Type B pancreatic cell (in vitro differentiated cells): ENCODE measurements at regions not wholly inside any gene's neighbourhood (a gene's known extent, or its start where the extent isn't known, plus 50 kb on each side); places are given as distances from the start of the nearest gene placed in this dataset.
"Not testable (repeated sequence)": the region's sequence is repeated elsewhere in the genome, so short reads cannot be mapped to it uniquely, and the experiment has no call there.

Experiments used
- DNase-seq: peaks from one replicate; pipeline ENCODE4 v3.0.0; 2021; ENCODE audit warnings: mixed read lengths; ENCODE audit not compliant: unreplicated experiment; ENCODE audit errors: extremely low spot score
- H3K27ac Mint-ChIP-seq: 2 replicates; pipeline ENCODE4 v1.8.0; 2021; ENCODE audit warnings: mild to moderate bottlenecking, mixed read lengths
- H3K27me3 Mint-ChIP-seq: 2 replicates; pipeline ENCODE4 v1.8.0; 2021; ENCODE audit warnings: mixed read lengths
- H3K36me3 Mint-ChIP-seq: 2 replicates; pipeline ENCODE4 v1.8.0; 2021; ENCODE audit warnings: mixed read lengths
- H3K4me1 Mint-ChIP-seq: one replicate; pipeline ENCODE4 v1.8.0; 2021; ENCODE audit warnings: mixed read lengths; ENCODE audit not compliant: unreplicated experiment
- H3K4me3 Mint-ChIP-seq: 2 replicates; pipeline ENCODE4 v1.8.0; 2021; ENCODE audit warnings: mild to moderate bottlenecking, mixed read lengths
- H3K9me3 Mint-ChIP-seq: 2 replicates; pipeline ENCODE4 v1.8.0; 2021; ENCODE audit warnings: mixed read lengths
- CTCF ChIP-seq: fragments of 200-600 bp; sonication (generic); conservative IDR thresholded peaks from 2 replicates; pipeline ENCODE4 v1.5.0; 2021; ENCODE audit warnings: antibody characterized with exemption, mild to moderate bottlenecking

GRCh38 chr14:92241966-92242595 lies 80.9 kb upstream of the SLC24A4 start:
- no peak for TF ChIP-seq CTCF
- Mint-ChIP-seq H3K27ac (no peak overlapping the region), H3K36me3 (no peaks in the 10 kb centered on the region), H3K27me3 (no peaks in the 10 kb centered on the region), H3K9me3 (peaks cover 4% of the 10 kb centered on the region), H3K4me3 (no peak overlapping the region), H3K4me1 (no peaks in the 10 kb centered on the region)
- no peak for DNase-seq

- no peak for TF ChIP-seq CTCF
- no peak overlapping the region for H3K27ac Mint-ChIP-seq
- H3K4me3 Mint-ChIP-seq = no peak overlapping the region
- H3K36me3 Mint-ChIP-seq = no peaks in the 10 kb centered on the region
- no peaks in the 10 kb centered on the region for H3K4me1 Mint-ChIP-seq
- H3K27me3 Mint-ChIP-seq = peaks cover 8% of the 10 kb centered on the region
- no peak for DNase-seq
- H3K9me3 Mint-ChIP-seq = peaks cover 4% of the 10 kb centered on the region
Observed at GRCh38 chr14:92244805-92245204, 78.2 kb upstream of the SLC24A4 start.

GRCh38 chr14:92247341-92247740 lies 75.6 kb upstream of the SLC24A4 start:
- Mint-ChIP-seq H3K27me3 (peaks cover 28% of the 10 kb centered on the region), H3K9me3 (peaks cover 4% of the 10 kb centered on the region), H3K4me1 (no peaks in the 10 kb centered on the region), H3K36me3 (no peaks in the 10 kb centered on the region), H3K27ac (no peak overlapping the region), H3K4me3 (no peak overlapping the region)
- no peak for TF ChIP-seq CTCF
- DNase-seq = no peak

GRCh38 chr14:92247947-92248346 lies 75.0 kb upstream of the SLC24A4 start:
- no peak for DNase-seq
- H3K27me3 Mint-ChIP-seq = peaks cover 34% of the 10 kb centered on the region

GRCh38 chr14:92248696-92249095 lies 74.3 kb upstream of the SLC24A4 start:
- H3K4me3 Mint-ChIP-seq = no peak overlapping the region
- peaks cover 4% of the 10 kb centered on the region for H3K4me1 Mint-ChIP-seq
- no peak overlapping the region for H3K27ac Mint-ChIP-seq
- DNase-seq = no peak
- H3K27me3 Mint-ChIP-seq = peaks cover 41% of the 10 kb centered on the region
- no peaks in the 10 kb centered on the region for H3K9me3 Mint-ChIP-seq
- no peak for TF ChIP-seq CTCF
- no peaks in the 10 kb centered on the region for H3K36me3 Mint-ChIP-seq

More at GRCh38 chr14:92247947-92248346, 75.0 kb upstream of the SLC24A4 start:
- no peak for TF ChIP-seq CTCF
- H3K4me3 Mint-ChIP-seq = no peak overlapping the region
- peaks cover under 1% of the 10 kb centered on the region for H3K9me3 Mint-ChIP-seq
- H3K27ac Mint-ChIP-seq = no peak overlapping the region
- H3K36me3 Mint-ChIP-seq = no peaks in the 10 kb centered on the region
- H3K4me1 Mint-ChIP-seq = no peaks in the 10 kb centered on the region

GRCh38 chr14:92250366-92250765 lies 72.6 kb upstream of the SLC24A4 start:
- not testable (repeated sequence) for H3K27ac Mint-ChIP-seq, H3K4me3 Mint-ChIP-seq, H3K9me3 Mint-ChIP-seq, H3K4me1 Mint-ChIP-seq, H3K36me3 Mint-ChIP-seq, DNase-seq
- peaks cover 57% of the 10 kb centered on the region for H3K27me3 Mint-ChIP-seq
